HCT116 (cell line): ENCODE measurements at regions not wholly inside any gene's neighbourhood (a gene's known extent, or its start where the extent isn't known, plus 50 kb on each side); places are given as distances from the start of the nearest gene placed in this dataset.

Experiments used
- ATAC-seq: fragments of 200-7000 bp; cut with Tn5 transposase; 2 replicates; pipeline ENCODE4 v1.9.1; 2020; ENCODE audit warnings: mild to moderate bottlenecking, moderate library complexity
- BruUV-seq: library from RNA; stranded (reverse); fragments of 400-500 nt; replicated peaks from 2 replicates; lab custom pipeline; 2021; lab: Mats Ljungman, UMichigan
- CTCF ChIA-PET: fragments of 300-600 bp; sonication (Branson Sonifier 250); formaldehyde crosslinking; loops from one replicate; lab custom pipeline; 2021; ENCODE audit warnings: antibody characterized with exemption; lab: Charles Lee
- POLR2A ChIA-PET: fragments of 300-600, 350-600 bp; sonication (Branson Sonifier 250); formaldehyde crosslinking; loops from one replicate; lab custom pipeline; 2021; ENCODE audit warnings: antibody characterized with exemption; lab: Charles Lee
- RAD21 ChIA-PET, 2 experiments: fragments of 300-600 bp; sonication (Branson Sonifier 250); formaldehyde crosslinking; loops; one replicate each; lab custom pipeline; 2023; ENCODE audit warnings: low total read pairs in 2 of 2; ENCODE audit not compliant: uncharacterized antibody in 2 of 2, unreplicated experiment in 2 of 2, low non-redundant PET in 1 of 2; lab: Charles Lee
- DNase-seq: peaks from one replicate; pipeline ENCODE4 v3.0.0-alpha.2; 2010; ENCODE audit warnings: low read depth, low spot score
- H2AFZ ChIP-seq: fragments of 200-600 bp; shearing (Covaris generic), sonication (generic); 2 replicates; pipeline ENCODE4 v1.6.1; 2017; ENCODE audit warnings: low read depth, mixed run types, mixed read lengths, antibody characterized with exemption, low read length; ENCODE audit not compliant: poor library complexity, severe bottlenecking
- H3K27ac ChIP-seq: 2 replicates; pipeline ENCODE4 v1.5.1; 2012; ENCODE audit warnings: low read depth, low read length
- H3K27me3 ChIP-seq: fragments of 200-600 bp; sonication (generic); 2 replicates; pipeline ENCODE4 v1.6.1; 2016; ENCODE audit warnings: mixed run types, low read length, mixed read lengths; ENCODE audit not compliant: insufficient read depth
- H3K36me3 ChIP-seq, 2 experiments: fragments of 200-500 bp in 1 of 2; fragments of 200-600 bp in 1 of 2; sonication (Bioruptor generic) in 1 of 2; sonication (generic) in 1 of 2; 2 replicates each; pipeline versions ENCODE4 v1.5.1 to v1.6.1; 2014 to 2016; ENCODE audit warnings: low read length in 2 of 2, inconsistent platforms in 1 of 2, mixed read lengths in 1 of 2, mixed run types in 1 of 2; ENCODE audit not compliant: insufficient read depth in 2 of 2, control insufficient read depth in 1 of 2
- H3K4me1 ChIP-seq, 2 experiments: fragments of 200-600 bp in 1 of 2; sonication (generic) in 1 of 2; 2 replicates each; pipeline versions ENCODE4 v1.5.1 to v1.6.1; 2012 to 2017; ENCODE audit warnings: low read length in 2 of 2, inconsistent platforms in 1 of 2, mild to moderate bottlenecking in 1 of 2, mixed read lengths in 1 of 2, mixed run types in 1 of 2, moderate library complexity in 1 of 2; ENCODE audit not compliant: insufficient read depth in 2 of 2, control insufficient read depth in 1 of 2
- H3K4me2 ChIP-seq: fragments of 200-600 bp; sonication (generic); 2 replicates; pipeline ENCODE4 v1.6.1; 2017; ENCODE audit warnings: mixed run types, low read length, mixed read lengths
- H3K4me3 ChIP-seq, 2 experiments: fragments of 200-600 bp in 1 of 2; sonication (generic) in 1 of 2; replicated peaks in 1 of 2; 2 replicates each; pipeline ENCODE4 v1.5.1; 2011 to 2016; ENCODE audit warnings: low read length in 2 of 2, control low read depth in 1 of 2, low read depth in 1 of 2, mild to moderate bottlenecking in 1 of 2, mixed read lengths in 1 of 2, mixed run types in 1 of 2
- H3K79me2 ChIP-seq: fragments of 200-600 bp; sonication (generic); 2 replicates; pipeline ENCODE4 v1.6.1; 2017; ENCODE audit warnings: mild to moderate bottlenecking, mixed run types, low read length, moderate library complexity, mixed read lengths; ENCODE audit not compliant: insufficient read depth
- H3K9ac ChIP-seq: fragments of 200-600 bp; sonication (generic); 2 replicates; pipeline ENCODE4 v1.6.1; 2016; ENCODE audit warnings: low read length, mixed read lengths
- H3K9me2 ChIP-seq: fragments of 200-600 bp; sonication (generic), shearing (Covaris generic); 2 replicates; pipeline ENCODE4 v1.6.1; 2017; ENCODE audit warnings: mixed run types, mild to moderate bottlenecking, moderate library complexity; ENCODE audit not compliant: insufficient read depth
- H3K9me3 ChIP-seq, 2 experiments: fragments of 200-500 bp in 1 of 2; fragments of 200-600 bp in 1 of 2; sonication (Bioruptor generic) in 1 of 2; sonication (generic) in 1 of 2; 2 replicates each; pipeline ENCODE4 v1.6.1; 2014 to 2017; ENCODE audit warnings: low read length in 2 of 2, mixed read lengths in 2 of 2, inconsistent platforms in 1 of 2, low read depth in 1 of 2, mild to moderate bottlenecking in 1 of 2, mixed run types in 1 of 2, moderate library complexity in 1 of 2; ENCODE audit not compliant: control insufficient read depth in 1 of 2, insufficient read depth in 1 of 2
- H4K20me1 ChIP-seq: fragments of 200-600 bp; sonication (generic), shearing (Covaris generic); 2 replicates; pipeline ENCODE4 v1.6.1; 2017; ENCODE audit warnings: mixed run types, mild to moderate bottlenecking, moderate library complexity; ENCODE audit not compliant: insufficient read depth
- ATF3 ChIP-seq: IDR thresholded peaks from 2 replicates; pipeline ENCODE4 v1.6.1; 2012
- CBX3 ChIP-seq: IDR thresholded peaks from 2 replicates; pipeline ENCODE4 v1.6.1; 2012; ENCODE audit warnings: low read depth
- CTCF ChIP-seq, 3 experiments: fragments of 200-600 bp in 1 of 3; sonication (generic) in 1 of 3; IDR thresholded peaks in 2 of 3; conservative IDR thresholded peaks in 1 of 3; 2 replicates each; pipeline ENCODE4 v1.5.1; 2012 to 2017; ENCODE audit warnings: low read depth in 2 of 3, low read length in 2 of 3, antibody characterized with exemption in 1 of 3, borderline replicate concordance in 1 of 3, control low read depth in 1 of 3, mild to moderate bottlenecking in 1 of 3, mixed read lengths in 1 of 3, mixed run types in 1 of 3, moderate library complexity in 1 of 3; ENCODE audit not compliant: insufficient read depth in 1 of 3
- EGR1 ChIP-seq: IDR thresholded peaks from 2 replicates; pipeline ENCODE4 v1.6.1; 2012; ENCODE audit warnings: low read depth
- ELF1 ChIP-seq: IDR thresholded peaks from 2 replicates; pipeline ENCODE4 v1.6.1; 2012; ENCODE audit warnings: low read depth, borderline replicate concordance
- EZH2phosphoT487 ChIP-seq: fragments of 200-600 bp; IDR thresholded peaks from 2 replicates; pipeline ENCODE4 v1.6.1; 2018; ENCODE audit warnings: antibody characterized with exemption, borderline replicate concordance
- JUND ChIP-seq: IDR thresholded peaks from 2 replicates; pipeline ENCODE4 v1.6.1; 2012
- REST ChIP-seq: IDR thresholded peaks from 2 replicates; pipeline ENCODE4 v1.6.1; 2012; ENCODE audit warnings: low read depth
- SRF ChIP-seq: IDR thresholded peaks from 2 replicates; pipeline ENCODE4 v1.6.1; 2012; ENCODE audit warnings: low read depth
- YY1 ChIP-seq: IDR thresholded peaks from 2 replicates; pipeline ENCODE4 v1.6.1; 2011; ENCODE audit warnings: low read length, low read depth, moderate library complexity, mild to moderate bottlenecking; ENCODE audit not compliant: insufficient replicate concordance; ENCODE audit errors: extremely low read depth
- ZNF274 ChIP-seq: fragments of 200-500 bp; sonication (Bioruptor generic); IDR thresholded peaks from 2 replicates; pipeline ENCODE4 v1.6.1; 2014; ENCODE audit warnings: mild to moderate bottlenecking, low read depth, low read length, inconsistent platforms
- intact Hi-C: fragments of 100-400 bp; cut with micrococcal nuclease; formaldehyde crosslinking; loops from 2 replicates; pipeline ENCODE4 v1.10.0; 2022

GRCh38 chr6:121590438-121590837 lies 155.0 kb downstream of the GJA1 start:
- ChIA-PET CTCF (no interaction called here), RAD21 (no interaction called here)
- H3K79me2 ChIP-seq: no peaks in the 10 kb centered on the region
- DNase-seq (no peak), ATAC-seq (no peak)
- no peak overlapping the region for H3K27ac ChIP-seq
- H3K27me3 ChIP-seq: no peaks in the 10 kb centered on the region
- H4K20me1 ChIP-seq: no peaks in the 10 kb centered on the region
- H3K4me3 ChIP-seq: no peak overlapping the region
- H3K9ac ChIP-seq: no peak overlapping the region
- H2AFZ ChIP-seq: no peak overlapping the region
- no TSS peak for BruUV-seq
- TF ChIP-seq ATF3 (no peak), SRF (no peak), CBX3 (no peak), REST (no peak), EGR1 (no peak), EZH2phosphoT487 (no peak), CTCF (IDR thresholded peaks at IDR 0.05 in 2 of 3, conservative IDR thresholded peaks at IDR 0.05 in 1 of 3; ENCODE audit: borderline replicate concordance in 1 of 3, insufficient read depth in 1 of 3, low read depth in 2 of 3, low read length in 2 of 3) (no peak), YY1 (no peak), ZNF274 (no peak), JUND (no peak), ELF1 (no peak)
- TF ChIP-seq, all 23 proteins: peak for 0
- no peaks in the 10 kb centered on the region for H3K4me1 ChIP-seq
- H3K36me3 ChIP-seq: no peaks in the 10 kb centered on the region
- no peak overlapping the region for H3K4me2 ChIP-seq
- no peaks in the 10 kb centered on the region for H3K9me2 ChIP-seq
- H3K9me3 ChIP-seq: no peaks in the 10 kb centered on the region
- intact Hi-C loops: no loop called here
- POLR2A ChIA-PET: no interaction called here
